VCaP (cell line): ENCODE measurements at regions not wholly inside any gene's neighbourhood (a gene's known extent, or its start where the extent isn't known, plus 50 kb on each side); places are given as distances from the start of the nearest gene placed in this dataset.

Experiments used
- H3K27ac ChIP-seq: fragments of 450-650 bp; 2 replicates; pipeline ENCODE4 v1.5.1; 2017
- TF ChIP-seq, protein P1 (sequence below): fragments of 450-650 bp; conservative IDR thresholded peaks from 2 replicates; pipeline ENCODE4 v1.5.1; 2017; ENCODE audit warnings: mild to moderate bottlenecking, moderate library complexity

DNA sequence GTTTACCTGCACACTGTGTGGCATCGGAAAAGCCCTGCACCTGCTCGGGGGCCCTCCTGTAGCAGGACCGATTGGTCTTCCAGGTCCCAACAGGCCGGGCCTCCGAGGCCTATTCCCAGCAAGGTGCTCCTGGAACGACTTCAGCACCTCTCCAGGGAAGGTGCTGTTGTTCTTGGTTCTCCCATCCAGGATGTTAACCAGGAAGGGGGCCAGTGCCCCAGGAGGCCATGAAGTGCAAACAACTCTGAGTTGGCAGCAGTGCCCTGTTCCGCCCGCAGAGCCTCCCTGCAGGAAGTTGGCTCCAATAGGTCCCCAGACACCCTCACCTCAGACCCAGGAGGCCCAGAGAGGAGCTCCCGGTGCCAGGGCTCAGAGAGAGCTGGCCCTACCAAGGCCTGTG lies 64.0 kb upstream of the DUSP5 start:
- peak overlapping the region; percentile 41 for H3K27ac ChIP-seq
- TF ChIP-seq, protein P1, sequence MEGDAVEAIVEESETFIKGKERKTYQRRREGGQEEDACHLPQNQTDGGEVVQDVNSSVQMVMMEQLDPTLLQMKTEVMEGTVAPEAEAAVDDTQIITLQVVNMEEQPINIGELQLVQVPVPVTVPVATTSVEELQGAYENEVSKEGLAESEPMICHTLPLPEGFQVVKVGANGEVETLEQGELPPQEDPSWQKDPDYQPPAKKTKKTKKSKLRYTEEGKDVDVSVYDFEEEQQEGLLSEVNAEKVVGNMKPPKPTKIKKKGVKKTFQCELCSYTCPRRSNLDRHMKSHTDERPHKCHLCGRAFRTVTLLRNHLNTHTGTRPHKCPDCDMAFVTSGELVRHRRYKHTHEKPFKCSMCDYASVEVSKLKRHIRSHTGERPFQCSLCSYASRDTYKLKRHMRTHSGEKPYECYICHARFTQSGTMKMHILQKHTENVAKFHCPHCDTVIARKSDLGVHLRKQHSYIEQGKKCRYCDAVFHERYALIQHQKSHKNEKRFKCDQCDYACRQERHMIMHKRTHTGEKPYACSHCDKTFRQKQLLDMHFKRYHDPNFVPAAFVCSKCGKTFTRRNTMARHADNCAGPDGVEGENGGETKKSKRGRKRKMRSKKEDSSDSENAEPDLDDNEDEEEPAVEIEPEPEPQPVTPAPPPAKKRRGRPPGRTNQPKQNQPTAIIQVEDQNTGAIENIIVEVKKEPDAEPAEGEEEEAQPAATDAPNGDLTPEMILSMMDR = no peak

DNA sequence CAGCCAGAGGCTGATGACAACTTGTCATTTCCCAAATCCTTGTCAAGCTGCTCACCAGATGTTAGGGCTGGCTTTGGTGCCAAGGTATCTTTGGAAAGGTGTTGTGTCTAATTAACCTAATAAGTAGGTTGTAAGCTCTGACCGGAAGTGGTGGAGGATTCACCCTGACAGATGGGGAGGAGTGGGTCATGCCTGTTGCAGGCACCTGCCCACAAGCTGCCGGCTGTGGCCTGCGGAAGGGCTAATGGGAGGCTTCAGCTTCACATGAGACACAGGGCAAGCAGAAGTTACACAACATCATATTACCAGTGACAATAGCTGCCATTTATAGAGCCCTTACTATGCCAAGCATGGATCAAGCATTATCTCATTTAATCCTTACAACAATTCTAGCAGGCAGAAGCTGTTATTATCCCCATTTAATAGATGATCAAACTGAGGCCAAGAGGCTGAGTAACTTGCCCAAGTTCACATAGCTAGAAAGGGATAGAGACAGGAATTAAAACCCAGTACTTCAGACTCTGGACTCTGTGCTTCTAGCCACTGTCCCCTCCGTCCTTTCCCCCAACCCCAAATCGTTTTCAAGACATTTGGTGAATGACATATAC lies 63.1 kb upstream of the DUSP5 start:
- peak overlapping the region; percentile 41; the same call in 1 of the 2 replicates for H3K27ac ChIP-seq
- TF ChIP-seq, protein P1 = no peak

DNA sequence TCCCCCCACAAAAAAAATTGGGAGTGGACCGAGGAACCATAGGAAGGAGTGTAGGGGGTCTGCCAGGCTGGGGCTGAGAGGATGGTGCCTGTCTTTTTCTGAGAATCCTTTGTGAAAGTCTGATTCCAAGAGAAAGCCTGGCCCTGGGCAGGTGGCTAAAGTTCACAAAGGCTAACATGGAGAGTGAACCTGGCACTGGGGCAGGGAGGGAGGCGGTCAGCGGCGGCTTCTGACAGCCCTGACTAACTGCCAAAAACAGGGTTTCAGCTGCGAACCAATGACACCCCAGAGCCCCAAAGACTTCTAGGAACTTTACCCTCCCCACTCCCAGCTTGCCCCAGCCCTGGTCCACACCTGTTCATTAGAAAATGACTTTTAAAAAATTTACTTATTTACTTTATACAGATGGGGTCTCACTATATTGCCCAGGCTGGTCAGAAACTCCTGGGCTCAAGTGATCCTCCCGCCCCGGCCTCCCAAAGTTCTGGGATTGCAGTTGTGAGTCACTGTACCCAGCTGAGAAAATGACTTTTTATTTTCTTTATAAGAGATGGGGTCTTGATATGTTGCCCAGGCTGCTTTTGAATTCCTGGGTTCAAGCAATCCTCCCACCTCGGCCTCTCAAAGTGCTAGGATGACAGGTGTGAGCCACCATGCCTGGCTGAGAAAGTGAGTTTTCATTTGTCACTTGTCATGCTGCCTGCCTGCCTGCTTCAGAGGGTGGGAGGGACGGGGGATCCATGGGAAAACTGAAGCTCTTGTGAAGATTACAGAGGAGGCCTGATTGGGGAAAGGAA lies 61.0 kb upstream of the DUSP5 start:
- TF ChIP-seq, protein P1 = no peak

DNA sequence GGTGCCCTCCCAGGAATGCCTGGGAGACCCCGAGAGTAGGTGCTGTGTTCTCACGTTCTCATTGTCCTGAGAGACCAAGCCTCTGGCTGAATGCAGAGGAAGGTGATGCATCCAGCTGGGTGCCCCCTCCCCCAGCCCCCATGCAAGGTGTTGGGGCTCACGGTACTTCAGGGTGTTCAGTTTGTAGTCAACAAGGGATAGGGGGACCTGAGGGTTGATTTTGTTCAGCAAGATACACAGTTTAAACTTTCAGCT lies 60.4 kb upstream of the DUSP5 start:
- TF ChIP-seq, protein P1 = no peak
- H3K27ac ChIP-seq = no peak overlapping the region

More for the DNA sequence above, 61.0 kb upstream of the DUSP5 start:
- H3K27ac ChIP-seq = no peak overlapping the region

DNA sequence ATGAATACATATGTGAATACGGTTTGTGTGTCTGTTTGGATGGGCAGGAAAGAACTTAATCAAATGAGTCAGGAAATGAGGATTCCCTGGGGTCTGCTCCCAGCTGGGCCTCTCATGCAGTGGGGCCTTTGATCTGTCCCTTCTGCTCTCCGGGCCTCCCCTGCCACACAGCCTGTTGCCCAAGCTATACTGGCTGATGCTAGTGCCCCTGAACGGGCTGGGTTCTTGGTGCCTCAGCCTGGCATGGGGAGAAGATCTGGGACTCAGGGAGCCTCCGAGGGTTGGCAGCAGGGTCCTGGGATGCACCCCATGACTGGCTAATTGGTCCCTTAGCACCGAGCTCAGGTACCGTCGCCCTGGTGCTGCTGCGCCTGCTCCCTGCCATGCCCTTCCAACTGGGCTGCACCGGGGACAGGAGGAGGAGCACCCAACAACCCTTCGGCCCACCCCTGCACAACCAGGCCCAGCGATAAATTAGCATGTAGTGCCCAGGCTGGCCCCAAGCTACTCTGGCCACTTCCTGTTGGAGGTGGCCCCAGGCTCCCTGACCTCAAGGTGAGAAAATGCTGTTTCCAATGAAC lies 59.9 kb upstream of the DUSP5 start:
- TF ChIP-seq, protein P1 = no peak
- H3K27ac ChIP-seq = no peak overlapping the region

DNA sequence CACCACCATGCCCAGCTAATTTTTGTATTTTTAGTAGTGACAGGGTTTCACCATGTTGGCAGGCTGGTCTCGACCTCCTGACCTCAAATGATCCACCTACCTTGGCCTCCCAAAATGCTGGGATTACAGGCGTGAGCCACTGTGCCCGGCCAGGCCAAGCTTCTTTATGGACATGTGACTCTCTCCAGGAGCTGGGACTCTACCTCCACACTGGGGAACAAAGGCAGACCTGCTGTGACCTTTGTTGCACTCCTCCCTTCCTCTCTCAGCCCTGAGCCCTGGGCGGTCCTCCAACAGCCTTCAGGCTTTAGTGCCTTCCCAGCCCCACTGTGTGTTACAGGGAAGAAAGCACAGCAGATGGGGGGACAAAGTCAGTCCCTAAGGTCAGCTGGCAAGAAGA lies 55.0 kb upstream of the DUSP5 start:
- no peak overlapping the region for H3K27ac ChIP-seq
- TF ChIP-seq, protein P1 = no peak

DNA sequence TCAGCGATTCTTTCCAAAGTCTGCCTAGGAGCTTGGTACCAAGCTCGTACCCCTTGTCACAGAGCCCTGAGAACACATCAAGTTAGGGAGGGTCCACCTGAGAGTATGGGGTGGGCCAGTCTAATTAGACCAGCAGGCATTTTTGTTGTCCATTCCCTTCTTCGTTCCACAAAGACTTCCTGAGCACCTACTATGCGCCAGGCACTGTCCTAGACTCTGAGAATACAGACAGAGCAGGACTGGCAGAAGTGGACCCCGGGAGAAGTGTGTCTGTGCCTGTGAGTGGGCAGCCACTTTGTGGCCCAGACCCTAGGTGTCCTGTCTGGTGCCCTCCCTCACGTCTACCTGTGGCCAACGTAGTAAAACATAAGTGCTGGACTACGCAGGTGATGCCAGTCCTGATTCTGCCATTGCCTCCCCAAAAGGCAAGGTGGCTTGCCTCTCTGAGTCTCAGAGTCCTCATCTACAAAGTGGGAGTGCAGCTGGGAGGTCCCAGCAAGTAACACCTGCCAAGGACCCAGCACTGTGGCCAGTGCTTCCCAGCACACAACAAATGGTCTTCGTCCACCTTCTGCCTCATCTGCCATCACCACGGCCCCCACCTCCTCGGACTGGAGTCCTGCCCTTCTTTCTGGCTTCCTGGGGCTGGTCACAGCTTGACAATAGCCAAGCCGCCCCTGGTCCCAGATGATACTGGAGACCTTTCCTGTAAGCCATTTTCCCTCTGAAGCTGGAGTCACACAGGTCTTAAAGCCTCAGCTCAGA lies 54.3 kb upstream of the DUSP5 start:
- TF ChIP-seq, protein P1 = no peak
- no peak overlapping the region for H3K27ac ChIP-seq
